DND-41 (cell line): ENCODE measurements at regions not wholly inside any gene's neighbourhood (a gene's known extent, or its start where the extent isn't known, plus 50 kb on each side); places are given as distances from the start of the nearest gene placed in this dataset.

Experiments used
- EZH2 ChIP-seq: IDR thresholded peaks from 3 replicates; pipeline ENCODE4 v1.6.1; 2012; ENCODE audit warnings: borderline replicate concordance, low read depth, mild to moderate bottlenecking, moderate library complexity, low read length, inconsistent platforms; ENCODE audit not compliant: severe bottlenecking
- TF ChIP-seq, protein P1 (sequence below): IDR thresholded peaks from 2 replicates; pipeline ENCODE4 v1.5.1; 2012; ENCODE audit warnings: borderline replicate concordance, low read length, moderate library complexity, mild to moderate bottlenecking; ENCODE audit not compliant: poor library complexity, severe bottlenecking; ENCODE audit errors: extremely low read depth

DNA sequence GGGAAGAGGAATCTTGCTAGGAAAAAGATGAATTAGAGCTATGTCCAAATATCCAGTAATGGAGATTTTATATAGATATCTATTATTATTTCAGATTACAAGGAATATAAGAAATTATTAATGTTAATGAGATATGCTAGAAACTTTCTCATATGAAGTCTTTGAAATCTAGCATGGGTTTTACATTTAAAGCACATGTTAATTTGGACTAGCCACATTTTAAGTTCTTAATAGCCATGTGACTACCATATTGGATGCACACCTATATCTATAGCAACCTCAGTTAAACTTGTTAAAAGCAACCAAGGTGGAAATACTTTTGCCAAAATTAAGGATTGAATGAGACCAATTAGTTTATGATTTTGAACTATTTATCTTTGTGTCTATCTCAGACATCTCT is 86.7 kb upstream of the CNTNAP4 start:
- TF ChIP-seq, protein P1, sequence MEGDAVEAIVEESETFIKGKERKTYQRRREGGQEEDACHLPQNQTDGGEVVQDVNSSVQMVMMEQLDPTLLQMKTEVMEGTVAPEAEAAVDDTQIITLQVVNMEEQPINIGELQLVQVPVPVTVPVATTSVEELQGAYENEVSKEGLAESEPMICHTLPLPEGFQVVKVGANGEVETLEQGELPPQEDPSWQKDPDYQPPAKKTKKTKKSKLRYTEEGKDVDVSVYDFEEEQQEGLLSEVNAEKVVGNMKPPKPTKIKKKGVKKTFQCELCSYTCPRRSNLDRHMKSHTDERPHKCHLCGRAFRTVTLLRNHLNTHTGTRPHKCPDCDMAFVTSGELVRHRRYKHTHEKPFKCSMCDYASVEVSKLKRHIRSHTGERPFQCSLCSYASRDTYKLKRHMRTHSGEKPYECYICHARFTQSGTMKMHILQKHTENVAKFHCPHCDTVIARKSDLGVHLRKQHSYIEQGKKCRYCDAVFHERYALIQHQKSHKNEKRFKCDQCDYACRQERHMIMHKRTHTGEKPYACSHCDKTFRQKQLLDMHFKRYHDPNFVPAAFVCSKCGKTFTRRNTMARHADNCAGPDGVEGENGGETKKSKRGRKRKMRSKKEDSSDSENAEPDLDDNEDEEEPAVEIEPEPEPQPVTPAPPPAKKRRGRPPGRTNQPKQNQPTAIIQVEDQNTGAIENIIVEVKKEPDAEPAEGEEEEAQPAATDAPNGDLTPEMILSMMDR = no peak
- TF ChIP-seq EZH2 = no peak
